Right ventricle myocardium inferior (tissue), 1 donor: ENCODE measurements at regions not wholly inside any gene's neighbourhood (a gene's known extent, or its start where the extent isn't known, plus 50 kb on each side); places are given as distances from the start of the nearest gene placed in this dataset.
A peak's percentile ranks its signal among the peaks of the same experiment; 100 is the strongest.

Experiments
- ATAC-seq: fragments of 200-7000 bp; cut with Tn5 transposase; one replicate; pipeline ENCODE4 v1.9.1; 2020; ENCODE audit warnings: mild to moderate bottlenecking, moderate library complexity
- DNase-seq: peaks from one replicate; pipeline ENCODE4 v3.0.0; 2021; ENCODE audit errors: missing footprints
- intact Hi-C: fragments of 100-400 bp; cut with DNase I; formaldehyde crosslinking; loops from one replicate; pipeline ENCODE4 v1.11.0; 2022
- donor health status: DM: no; HTN: yes; CAD: no; lungs with severe emphysema.

DNA sequence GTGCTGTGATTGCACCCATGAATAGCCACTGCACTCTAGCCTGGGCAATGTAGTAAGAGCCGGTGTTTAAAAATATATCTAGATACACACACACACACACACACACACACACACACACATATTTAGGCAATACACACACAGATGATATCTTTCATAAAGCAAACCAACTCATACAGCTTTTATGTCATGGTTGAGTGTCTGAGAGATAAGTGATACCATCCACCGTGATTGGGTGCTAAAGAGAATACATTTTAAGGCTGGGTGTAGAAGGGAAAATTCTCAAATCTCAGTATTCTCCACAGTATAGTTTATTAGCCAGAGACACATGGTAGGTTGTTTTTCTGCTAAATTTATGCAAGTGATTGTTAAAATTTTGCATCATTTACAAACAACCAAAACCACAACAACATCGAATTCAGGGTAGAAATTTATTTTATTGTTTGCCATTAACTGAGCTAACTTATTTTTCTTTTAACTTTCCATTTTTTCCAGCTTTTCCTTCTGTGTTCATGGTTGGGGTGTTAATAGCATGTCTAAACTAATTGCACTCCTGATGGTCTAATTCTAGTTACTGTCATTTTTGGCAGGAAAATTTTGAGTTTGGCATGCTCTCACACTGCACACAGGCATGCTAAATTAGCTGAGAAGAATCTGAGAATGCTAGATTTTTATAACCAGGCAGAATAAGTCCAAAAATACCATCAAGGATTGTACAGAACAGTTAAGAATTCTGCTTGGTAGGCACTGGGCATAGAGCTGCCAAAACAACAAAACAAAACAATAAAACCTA, 57.9 kb upstream of the SYPL1 start:
- no peak for DNase-seq
- ATAC-seq = no peak
- intact Hi-C loops = loop anchor here (10.0 kb wide), 1 partner anchor 405 kb away; no protein-coding TSS in a partner anchor

- intact Hi-C loops = loop anchor here (10.0 kb wide), 1 partner anchor 403 kb away; no protein-coding TSS in a partner anchor
- ATAC-seq (no peak), DNase-seq (no peak)
These were observed 55.5 kb upstream of the SYPL1 start for GRCh38 chr7:106167439-106168136.

DNA sequence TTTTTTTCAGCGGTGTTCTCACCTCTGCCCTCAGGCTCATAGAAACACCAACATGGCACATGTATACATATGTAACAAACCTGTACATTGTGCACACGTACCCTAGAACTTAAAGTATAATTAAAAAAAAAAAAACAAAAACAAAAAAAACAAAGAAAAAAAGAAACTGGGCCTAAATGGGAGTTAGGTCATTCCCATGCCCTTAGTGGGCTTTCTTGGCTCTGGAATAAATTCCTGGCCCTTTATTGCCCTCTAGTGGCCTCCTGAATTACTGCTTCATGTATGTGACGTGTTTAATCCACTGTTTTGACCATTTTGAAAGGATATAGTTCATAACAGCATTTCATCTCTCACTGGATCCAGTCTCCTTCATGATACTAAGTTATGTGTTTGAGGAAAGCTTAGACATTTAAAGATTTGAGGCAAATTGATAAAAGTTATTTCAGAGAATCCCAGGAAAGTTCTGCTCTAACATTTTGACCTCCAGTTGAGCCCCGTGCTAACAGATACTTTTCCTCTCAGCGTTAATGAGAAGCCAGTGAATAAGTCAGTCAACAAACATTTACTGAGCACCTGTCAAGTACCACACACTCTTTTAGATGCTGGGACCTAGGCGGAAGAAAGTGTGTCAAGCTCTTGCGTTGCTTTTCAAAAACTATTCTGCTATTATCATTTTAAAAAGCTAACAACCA, 54.7 kb upstream of the SYPL1 start:
- intact Hi-C loops = loop anchor here (10.0 kb wide), 1 partner anchor 402 kb away; no protein-coding TSS in a partner anchor
- peak; percentile 62 for ATAC-seq
- no peak for DNase-seq

- intact Hi-C loops = loop anchor here (10.0 kb wide), 1 partner anchor 401 kb away; no protein-coding TSS in a partner anchor
- peak; percentile 36 for ATAC-seq
- no peak for DNase-seq
These were observed 53.2 kb upstream of the SYPL1 start for GRCh38 chr7:106165337-106165736.

- DNase-seq = no peak
- ATAC-seq = no peak
- intact Hi-C loops = loop anchor here (10.0 kb wide), 1 partner anchor 398 kb away; no protein-coding TSS in a partner anchor
These were observed 51.1 kb upstream of the SYPL1 start for GRCh38 chr7:106163257-106163656.
